Lung microvascular endothelial cell (primary cell): ENCODE measurements at regions not wholly inside any gene's neighbourhood (a gene's known extent, or its start where the extent isn't known, plus 50 kb on each side); places are given as distances from the start of the nearest gene placed in this dataset.
"Not testable (repeated sequence)": the region's sequence is repeated elsewhere in the genome, so short reads cannot be mapped to it uniquely, and the experiment has no call there.

ENCODE experiments used
- DNase-seq, 2 donors: peaks; one replicate each; pipeline versions ENCODE4 v3.0.0 to v3.0.0-alpha.2; 2010; ENCODE audit warnings: low read depth in 2 of 2

- DNase-seq = no peak
Measured at GRCh38 chr2:49804111-49804510, 649.8 kb upstream of the FSHR start.

DNA sequence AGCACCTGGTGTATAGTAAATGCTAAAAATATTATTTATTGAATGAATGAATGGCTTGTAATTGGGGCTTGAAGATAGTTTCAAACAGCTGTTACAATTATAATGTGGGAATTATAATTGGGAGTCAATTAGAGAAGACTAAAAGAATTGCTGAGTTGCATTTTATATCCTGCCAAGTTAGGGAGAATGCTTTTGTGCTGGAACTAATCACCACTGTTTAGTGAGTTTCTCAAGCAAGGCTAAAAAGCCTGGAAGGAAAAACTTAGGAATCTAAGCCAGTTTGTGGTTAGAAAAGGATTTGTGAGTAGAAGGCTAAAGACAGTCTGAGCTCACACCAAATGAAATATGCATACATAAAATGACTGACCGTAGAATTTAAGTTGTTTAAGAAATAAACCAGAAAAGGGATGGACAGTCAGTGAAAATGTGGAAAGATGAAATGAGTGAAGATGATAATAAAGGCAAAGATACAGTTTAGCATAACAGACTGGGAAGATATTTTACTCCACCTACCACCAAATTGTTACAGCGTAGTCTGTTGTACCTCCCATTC is 647.7 kb upstream of the FSHR start:
- DNase-seq = no peak

DNA sequence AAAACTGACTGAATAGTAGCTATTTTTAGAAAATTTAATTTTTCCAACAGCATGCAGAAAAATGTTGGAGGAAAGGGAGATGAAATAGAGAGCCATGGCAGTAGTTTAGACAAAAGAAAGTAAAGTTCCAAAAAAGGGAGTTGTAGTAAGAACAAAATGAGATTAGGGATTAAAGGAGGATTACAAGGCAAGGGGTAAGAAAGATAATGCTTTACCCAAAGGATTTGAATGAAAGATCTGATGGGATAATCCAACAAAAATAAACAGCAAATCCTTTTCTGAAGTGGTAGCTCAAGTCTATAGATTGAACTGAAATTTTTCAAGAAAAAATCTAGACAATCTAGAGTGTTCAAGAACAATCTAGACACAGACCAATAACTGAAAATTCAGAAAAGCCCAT is 644.3 kb upstream of the FSHR start:
- no peak for DNase-seq

GRCh38 chr2:49796266-49796665 is 642.0 kb upstream of the FSHR start:
- DNase-seq = no peak

- DNase-seq = no peak
Measured at GRCh38 chr2:49794396-49794795, 640.1 kb upstream of the FSHR start.

DNA sequence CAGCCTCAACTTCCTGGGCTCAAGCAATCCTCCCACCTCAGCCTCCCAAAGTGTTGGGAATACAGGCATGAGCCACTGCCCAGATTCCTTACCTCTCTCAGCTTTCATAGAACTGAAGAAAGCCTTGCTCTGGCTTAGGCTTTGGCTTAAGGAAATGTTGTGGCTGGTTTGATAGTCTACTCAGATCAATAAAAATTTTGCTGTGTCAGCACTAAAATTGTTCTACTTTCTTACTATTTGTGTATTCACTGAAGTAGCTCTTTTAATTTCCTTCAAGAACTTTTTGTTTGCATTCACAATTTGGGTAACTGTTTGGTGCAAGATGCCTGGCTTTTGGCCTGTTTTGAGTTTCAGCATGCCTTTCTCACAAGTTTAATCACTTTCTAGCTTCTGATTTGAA is 634.0 kb upstream of the FSHR start:
- DNase-seq = no peak

- no peak for DNase-seq
Measured at GRCh38 chr2:49780949-49781348, 626.6 kb upstream of the FSHR start.

DNA sequence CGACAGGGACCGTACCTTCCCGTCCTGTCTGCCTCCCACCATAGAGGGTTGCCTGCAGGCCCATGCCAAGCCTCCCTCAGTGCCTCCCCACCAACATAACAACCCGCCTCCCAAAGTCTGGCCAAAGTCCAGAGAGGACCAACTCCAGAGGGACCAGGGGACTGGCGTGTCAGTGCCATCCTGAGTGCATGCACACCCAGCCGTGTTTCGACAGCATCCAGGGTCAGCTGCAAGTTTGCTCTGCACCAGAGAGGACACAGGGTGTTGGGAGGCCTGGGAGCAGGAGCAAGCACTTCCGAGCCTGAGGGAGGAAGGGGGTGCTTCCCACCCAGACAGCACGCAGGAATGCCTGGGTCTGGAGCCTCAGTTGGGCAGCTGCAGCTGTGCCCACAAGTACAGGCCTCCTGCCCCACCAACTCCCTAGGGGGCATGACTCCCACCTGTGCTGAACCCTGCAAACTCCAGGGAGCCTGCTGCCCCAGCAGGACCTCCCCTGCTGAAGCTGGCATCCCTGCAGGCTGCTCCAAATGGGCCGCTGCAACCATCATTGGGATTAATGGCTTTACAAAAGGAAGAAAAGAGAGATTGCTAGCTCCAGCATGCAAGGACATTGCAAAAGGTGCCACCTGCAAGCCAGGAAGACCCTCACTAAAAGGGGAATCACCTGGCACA is 618.1 kb upstream of the FSHR start:
- no peak for DNase-seq

- peak in 1 of 2 donors; percentile 41 for DNase-seq
Measured at GRCh38 chr2:49770919-49771318, 616.6 kb upstream of the FSHR start.

DNA sequence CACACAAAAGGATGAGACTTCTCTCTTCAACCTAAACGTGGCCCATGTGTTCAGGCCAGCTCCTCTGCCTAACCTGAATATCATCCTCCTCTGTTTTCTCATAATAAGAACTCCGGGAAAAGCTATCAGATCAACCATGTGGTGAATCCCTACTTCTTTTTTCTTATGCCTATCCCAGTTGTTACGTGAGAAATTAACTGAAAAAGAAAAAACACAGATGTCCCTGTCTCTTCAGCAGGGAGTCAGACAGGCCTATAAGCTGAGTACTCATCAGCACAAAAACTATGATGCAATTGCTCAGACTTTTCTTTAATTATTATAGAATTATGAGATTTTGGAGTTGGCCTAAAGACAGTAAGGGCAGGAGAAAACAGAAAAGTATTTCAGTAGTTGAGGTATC is 613.0 kb upstream of the FSHR start:
- no peak for DNase-seq

GRCh38 chr2:49755777-49756176 is 601.5 kb upstream of the FSHR start:
- DNase-seq = no peak

- no peak for DNase-seq
Measured at GRCh38 chr2:49754381-49754780, 600.1 kb upstream of the FSHR start.

DNA sequence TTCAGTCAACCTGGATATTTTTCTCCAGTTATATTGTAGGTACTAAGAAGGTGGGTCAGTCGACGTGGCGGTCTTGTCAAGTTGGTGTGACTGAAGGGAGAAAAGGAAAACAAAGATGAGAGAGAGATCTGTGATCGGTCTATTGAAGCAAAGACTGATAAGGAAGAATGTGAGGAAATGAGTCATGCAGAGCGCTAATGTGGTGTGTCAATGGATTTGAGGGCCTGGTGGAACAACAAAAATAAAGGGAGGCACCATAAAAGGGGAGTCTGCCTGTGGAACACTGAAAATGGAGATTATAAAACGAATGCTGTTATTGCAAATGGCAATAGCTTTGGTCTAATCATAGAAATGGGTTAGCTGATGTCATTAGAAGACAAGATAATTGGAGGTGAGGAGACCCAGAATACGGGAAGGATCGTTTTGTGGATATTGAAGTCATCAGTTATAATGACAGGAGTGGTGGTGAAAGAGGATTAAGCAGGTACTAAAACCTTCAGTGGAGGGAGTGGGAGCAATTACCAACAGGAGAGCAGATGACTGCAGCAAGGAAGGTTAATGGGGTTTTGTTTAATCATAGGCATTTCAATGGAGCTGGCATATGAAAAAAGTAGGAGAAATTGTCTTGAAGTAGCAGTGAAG is 599.1 kb upstream of the FSHR start:
- peak in 1 of 2 donors; percentile 44 for DNase-seq

DNA sequence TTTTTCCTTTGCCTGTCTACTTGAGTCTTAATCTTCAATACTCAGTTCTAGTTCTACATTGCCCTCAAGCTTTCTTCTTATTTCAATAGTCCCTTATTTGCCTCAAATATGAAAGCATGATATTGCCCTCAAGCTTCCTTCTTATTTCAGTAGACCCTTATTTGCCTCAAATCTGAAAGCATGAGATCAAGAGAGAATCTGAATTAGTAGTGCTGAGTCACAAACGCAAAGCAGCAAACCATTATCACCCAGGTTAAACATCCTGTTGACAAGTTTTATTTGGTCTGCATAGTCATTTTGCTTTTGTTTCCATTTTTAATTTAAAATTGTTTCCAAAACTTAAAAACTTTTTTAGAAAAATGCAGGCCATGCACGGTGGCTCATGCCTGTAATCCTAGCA is 583.3 kb upstream of the FSHR start:
- DNase-seq = no peak

- DNase-seq = not testable (repeated sequence)
Measured at GRCh38 chr2:49732924-49733323, 578.6 kb upstream of the FSHR start.

DNA sequence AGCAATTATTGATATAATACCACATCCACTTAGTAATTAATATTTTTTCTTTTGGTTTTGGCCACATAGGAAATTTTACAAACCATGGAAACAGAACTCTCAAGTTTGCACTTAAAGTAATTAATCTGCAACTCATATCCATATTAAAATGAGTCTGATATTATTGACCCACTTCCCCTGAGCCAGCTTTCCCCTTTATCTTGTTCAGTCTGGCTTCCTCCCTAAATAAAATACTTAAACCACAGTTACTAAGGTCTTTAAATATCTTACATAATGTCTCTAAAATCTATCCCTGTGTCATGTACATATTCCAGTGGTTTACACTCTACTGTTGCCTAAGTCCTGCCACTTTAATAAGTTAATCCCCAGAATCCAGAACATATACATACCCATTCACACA is 564.9 kb upstream of the FSHR start:
- no peak for DNase-seq

- DNase-seq = no peak
Measured at GRCh38 chr2:49715597-49715996, 561.3 kb upstream of the FSHR start.

GRCh38 chr2:49714454-49714853 is 560.1 kb upstream of the FSHR start:
- DNase-seq = no peak

DNA sequence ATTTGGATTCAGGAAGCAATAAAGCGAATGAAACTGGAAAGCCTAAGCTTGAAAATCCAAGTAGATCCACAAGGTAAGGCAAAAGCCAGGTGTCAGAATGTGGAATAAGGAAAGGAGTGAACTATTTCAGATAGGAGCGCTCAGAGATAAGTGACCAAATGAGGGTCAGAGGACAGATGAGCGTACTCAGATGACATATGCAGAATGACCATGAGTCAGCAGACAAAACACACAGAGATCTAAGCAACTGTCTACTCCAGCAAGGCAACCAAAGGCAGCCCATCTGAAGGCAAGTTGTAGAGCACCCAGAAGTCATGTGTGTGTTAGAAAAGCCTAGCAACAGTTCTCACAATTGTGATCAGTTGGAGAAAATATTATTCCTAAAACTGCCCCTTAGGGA is 548.4 kb upstream of the FSHR start:
- no peak for DNase-seq

DNA sequence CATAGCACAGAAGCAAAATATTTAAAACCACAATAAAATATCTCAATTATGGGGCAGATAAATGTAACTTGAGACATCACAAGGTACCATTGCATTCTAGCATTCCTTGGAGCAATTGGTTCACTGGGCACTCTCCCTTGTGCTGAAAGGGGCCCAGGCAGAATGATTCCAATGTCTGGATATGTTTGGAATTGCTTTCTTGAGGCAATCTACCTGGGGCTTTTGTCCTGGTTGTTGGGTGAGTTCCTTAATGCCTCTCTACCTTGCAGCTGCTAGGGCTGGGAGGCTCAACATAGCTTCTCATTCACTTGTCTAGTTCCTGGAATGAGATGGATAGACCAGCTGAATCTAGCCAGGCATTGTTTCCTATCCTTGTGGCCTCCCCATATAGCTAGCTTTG is 539.6 kb upstream of the FSHR start:
- no peak for DNase-seq

GRCh38 chr2:49692022-49692421 is 537.7 kb upstream of the FSHR start:
- DNase-seq = not testable (repeated sequence)

- peak in 1 of 2 donors; percentile 9 for DNase-seq
Measured at GRCh38 chr2:49687918-49688317, 533.6 kb upstream of the FSHR start.

DNA sequence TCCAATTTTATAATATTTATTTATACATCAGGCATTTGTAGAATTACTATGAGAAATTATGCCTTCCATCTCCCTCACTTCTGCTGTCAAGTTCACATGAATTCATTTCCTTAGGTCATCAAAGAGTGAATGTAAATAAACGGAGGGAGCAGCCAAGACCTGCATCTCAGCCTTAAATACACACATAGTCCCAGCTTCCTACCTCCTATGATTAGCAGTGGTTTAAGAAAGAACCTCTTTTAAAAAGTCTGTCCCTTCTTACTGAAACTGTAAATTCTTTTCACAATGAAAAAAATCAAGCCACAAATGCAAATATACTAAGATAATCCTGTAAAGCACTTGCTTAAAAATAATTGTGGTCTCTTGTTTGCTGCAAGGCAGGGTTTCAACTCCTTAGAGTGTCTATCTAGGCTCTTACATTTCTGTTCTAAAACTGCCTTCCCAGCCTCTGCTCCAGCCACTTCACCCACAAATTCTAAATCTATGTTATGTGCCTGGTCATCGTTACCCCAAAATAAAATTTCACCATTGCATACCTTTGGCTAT is 532.7 kb upstream of the FSHR start:
- no peak for DNase-seq
